K562 (cell line): ENCODE measurements at regions not wholly inside any gene's neighbourhood (a gene's known extent, or its start where the extent isn't known, plus 50 kb on each side); places are given as distances from the start of the nearest gene placed in this dataset.

Source experiments
- AFF4 ChIP-seq: sonication (generic); formaldehyde crosslinking; IDR thresholded peaks from 2 replicates; pipeline ENCODE4 v1.8.0; 2023; ENCODE audit warnings: mild to moderate bottlenecking, missing genetic modification reagents
- ATF1 ChIP-seq, 2 experiments: fragments of 450-650 bp in 1 of 2; IDR thresholded peaks; 2 replicates each; pipeline ENCODE4 v1.6.1; 2016; ENCODE audit warnings: missing compliant biosample characterization in 1 of 2, missing genetic modification characterization in 1 of 2
- CEBPB ChIP-seq: fragments of 450-650 bp; IDR thresholded peaks from 2 replicates; pipeline ENCODE4 v1.6.1; 2016; ENCODE audit warnings: missing genetic modification characterization, missing compliant biosample characterization
- DMBX1 ChIP-seq: fragments of 250-450 bp; sonication (Bioruptor Pico); IDR thresholded peaks from 2 replicates; pipeline ENCODE4 v1.8.0; 2022; ENCODE audit warnings: inconsistent platforms, mild to moderate bottlenecking, moderate library complexity, borderline replicate concordance
- FOXJ3 ChIP-seq: sonication (generic); formaldehyde crosslinking; IDR thresholded peaks from 2 replicates; pipeline ENCODE4 v1.4.0; 2020; ENCODE audit warnings: mild to moderate bottlenecking, missing genetic modification reagents
- HMBOX1 ChIP-seq: sonication (generic); IDR thresholded peaks from 2 replicates; pipeline ENCODE4 v1.6.1; 2016
- IRF1 ChIP-seq: sonication (generic); formaldehyde crosslinking; IDR thresholded peaks from 2 replicates; pipeline ENCODE4 v1.8.0; 2022; ENCODE audit warnings: missing genetic modification reagents, mild to moderate bottlenecking, borderline replicate concordance
- SMAD3 ChIP-seq: fragments of 450-650 bp; formaldehyde crosslinking; conservative IDR thresholded peaks from 2 replicates; pipeline ENCODE4 v1.4.0; 2020; ENCODE audit warnings: mild to moderate bottlenecking
- SP1 ChIP-seq: sonication (generic); formaldehyde crosslinking; IDR thresholded peaks from 2 replicates; pipeline ENCODE4 v1.8.1; 2022; ENCODE audit warnings: mild to moderate bottlenecking, missing genetic modification reagents
- ZNF121 ChIP-seq: sonication (generic); formaldehyde crosslinking; conservative IDR thresholded peaks from 2 replicates; pipeline ENCODE4 v1.8.0; 2022; ENCODE audit warnings: missing genetic modification reagents
- ZNF707 ChIP-seq: fragments of 250-450 bp; sonication (Bioruptor Pico); conservative IDR thresholded peaks from 2 replicates; pipeline ENCODE4 v1.8.0; 2022; ENCODE audit warnings: inconsistent platforms, mild to moderate bottlenecking, moderate library complexity

GRCh38 chr3:30945291-30945690 is 50.8 kb upstream of the GADL1 start:
- TF ChIP-seq CEBPB, result no peak
- TF ChIP-seq FOXJ3 (CRISPR knock-in tag), result no peak
- TF ChIP-seq ZNF121 (CRISPR knock-in tag), result no peak
- TF ChIP-seq SP1 (CRISPR knock-in tag), result no peak
- no peak for TF ChIP-seq DMBX1 (CRISPR knock-in tag)
- TF ChIP-seq SMAD3 (CRISPR knock-in tag), result no peak
- TF ChIP-seq ATF1 (CRISPR knock-in tag; IDR thresholded peaks at IDR 0.05), result no peak
- no peak for TF ChIP-seq ATF1 (tag; IDR thresholded peaks at IDR 0.05)
- no peak for TF ChIP-seq HMBOX1
- no peak for TF ChIP-seq ZNF707 (CRISPR knock-in tag)
- no peak for TF ChIP-seq IRF1 (CRISPR knock-in tag)
- TF ChIP-seq AFF4 (CRISPR knock-in tag), result no peak
